H1 (cell line): ENCODE measurements at regions not wholly inside any gene's neighbourhood (a gene's known extent, or its start where the extent isn't known, plus 50 kb on each side); places are given as distances from the start of the nearest gene placed in this dataset.

Source experiments
- CTCF ChIA-PET: fragments of 300-600 bp; sonication (Branson Sonifier 250); formaldehyde crosslinking; loops from one replicate; lab custom pipeline; 2021; ENCODE audit not compliant: partially characterized antibody; lab: Charles Lee
- POLR2A ChIA-PET: fragments of 300-600 bp; sonication (Branson Sonifier 250); formaldehyde crosslinking; loops from one replicate; lab custom pipeline; 2021; ENCODE audit warnings: inconsistent platforms; ENCODE audit not compliant: partially characterized antibody; lab: Charles Lee
- DNase-seq, 2 experiments: peaks; one replicate each; pipeline versions ENCODE4 v3.0.0 to v3.0.0-alpha.2; 2010 to 2022; ENCODE audit warnings: low spot score in 2 of 2, low read depth in 1 of 2, mixed read lengths in 1 of 2
- FAIRE-seq: peaks from 2 replicates; lab custom pipeline; 2011; peaks lifted over from hg19 to GRCh38; lab: Jason Lieb, UNC
- H2AFZ ChIP-seq: 2 replicates; pipeline ENCODE4 v1.8.1; 2012; ENCODE audit warnings: low read length, inconsistent platforms
- H2AK5ac ChIP-seq: 2 replicates; pipeline ENCODE4 v1.6.1; 2013; ENCODE audit warnings: low read depth, low read length
- H2BK120ac ChIP-seq: replicated peaks from 2 replicates; pipeline ENCODE3; 2013; ENCODE audit warnings: low read depth, low read length, inconsistent platforms
- H2BK12ac ChIP-seq: 2 replicates; pipeline ENCODE4 v1.6.1; 2013; ENCODE audit warnings: low read depth, low read length
- H2BK15ac ChIP-seq: 2 replicates; pipeline ENCODE4 v1.6.1; 2013; ENCODE audit warnings: low read length
- H2BK20ac ChIP-seq: 2 replicates; pipeline ENCODE4 v1.6.1; 2013; ENCODE audit warnings: low read length
- H2BK5ac ChIP-seq: 2 replicates; pipeline ENCODE4 v1.6.1; 2013; ENCODE audit warnings: low read depth, low read length
- H3K14ac ChIP-seq: 2 replicates; pipeline ENCODE4 v1.6.1; 2013; ENCODE audit warnings: inconsistent platforms; ENCODE audit not compliant: insufficient read length
- H3K18ac ChIP-seq: 2 replicates; pipeline ENCODE4 v1.6.1; 2013; ENCODE audit warnings: low read length; ENCODE audit errors: extremely low read depth
- H3K23ac ChIP-seq: 2 replicates; pipeline ENCODE4 v1.6.1; 2013; ENCODE audit warnings: inconsistent platforms; ENCODE audit not compliant: insufficient read length
- H3K23me2 ChIP-seq: 2 replicates; pipeline ENCODE4 v1.6.1; 2013; ENCODE audit warnings: low read depth, low read length
- H3K27ac ChIP-seq: 2 replicates; pipeline ENCODE4 v1.6.1; 2011; ENCODE audit warnings: low read depth, low read length, inconsistent platforms
- H3K27me3 ChIP-seq, 4 experiments: replicated peaks in 1 of 4; 1 replicate in 1 of 4; 2 replicates in 3 of 4; pipeline versions ENCODE4 v1.6.1 to v1.8.1; 2011 to 2013; ENCODE audit warnings: low read length in 3 of 4, mild to moderate bottlenecking in 3 of 4, inconsistent platforms in 2 of 4, mixed read lengths in 2 of 4, moderate library complexity in 1 of 4; ENCODE audit not compliant: control insufficient read depth in 3 of 4, insufficient read depth in 3 of 4; ENCODE audit errors: extremely low read depth in 1 of 4
- H3K36me3 ChIP-seq, 4 experiments: 2 replicates each; pipeline versions ENCODE4 v1.6.1 to v1.8.1; 2011 to 2013; ENCODE audit warnings: mild to moderate bottlenecking in 4 of 4, low read length in 3 of 4, moderate library complexity in 2 of 4, control low read depth in 1 of 4, inconsistent platforms in 1 of 4; ENCODE audit not compliant: insufficient read depth in 4 of 4, control insufficient read depth in 2 of 4
- H3K4ac ChIP-seq: replicated peaks from 2 replicates; pipeline ENCODE3; 2013; ENCODE audit warnings: low read length, low read depth, mixed read lengths, inconsistent platforms; ENCODE audit not compliant: insufficient read length
- H3K4me1 ChIP-seq, 4 experiments: replicated peaks in 1 of 4; 1 replicate in 1 of 4; 2 replicates in 3 of 4; pipeline versions ENCODE4 v1.6.1 to v1.8.1; 2011 to 2013; ENCODE audit warnings: low read length in 3 of 4, inconsistent platforms in 2 of 4, mixed read lengths in 1 of 4; ENCODE audit not compliant: insufficient read depth in 4 of 4, control insufficient read depth in 3 of 4
- H3K4me2 ChIP-seq, 2 experiments: 2 replicates each; pipeline versions ENCODE4 v1.6.1 to v1.8.1; 2011 to 2013; ENCODE audit warnings: low read depth in 2 of 2, low read length in 2 of 2, control low read depth in 1 of 2, inconsistent platforms in 1 of 2, mild to moderate bottlenecking in 1 of 2; ENCODE audit not compliant: insufficient read depth in 1 of 2
- H3K4me3 ChIP-seq, 4 experiments: fragments of 200-600, 300-600 bp in 1 of 4; sonication (generic), shearing (Covaris generic), sonication (Bioruptor Twin) in 1 of 4; 2 replicates each; pipeline versions ENCODE4 v1.5.1 to v1.8.1; 2011 to 2016; ENCODE audit warnings: low read length in 4 of 4, low read depth in 3 of 4, control low read depth in 2 of 4, inconsistent platforms in 2 of 4, mild to moderate bottlenecking in 2 of 4, mixed read lengths in 1 of 4, moderate library complexity in 1 of 4; ENCODE audit not compliant: insufficient read depth in 2 of 4; ENCODE audit errors: extremely low read depth in 1 of 4
- H3K56ac ChIP-seq: replicated peaks from 2 replicates; pipeline ENCODE3; 2013; ENCODE audit warnings: low read depth, mild to moderate bottlenecking, mixed read lengths, low read length, inconsistent platforms; ENCODE audit not compliant: insufficient read length
- H3K79me1 ChIP-seq: 2 replicates; pipeline ENCODE4 v1.6.1; 2013; ENCODE audit warnings: low read depth, low read length, control low read depth
- H3K79me2 ChIP-seq, 2 experiments: 2 replicates each; pipeline versions ENCODE4 v1.6.1 to v1.8.1; 2012 to 2013; ENCODE audit warnings: low read length in 2 of 2, mild to moderate bottlenecking in 2 of 2, inconsistent platforms in 1 of 2; ENCODE audit not compliant: insufficient read depth in 2 of 2, control insufficient read depth in 1 of 2
- H3K9ac ChIP-seq, 4 experiments: replicated peaks in 1 of 4; 1 replicate in 1 of 4; 2 replicates in 3 of 4; pipeline versions ENCODE4 v1.6.1 to v1.8.1; 2011 to 2013; ENCODE audit warnings: low read depth in 3 of 4, low read length in 3 of 4, control low read depth in 2 of 4, mild to moderate bottlenecking in 2 of 4, moderate library complexity in 2 of 4, inconsistent platforms in 1 of 4; ENCODE audit errors: extremely low read depth in 1 of 4
- H3K9me3 ChIP-seq, 2 experiments: 2 replicates each; pipeline versions ENCODE4 v1.6.1 to v1.8.1; 2012 to 2013; ENCODE audit warnings: mild to moderate bottlenecking in 2 of 2, moderate library complexity in 2 of 2, control low read depth in 1 of 2, inconsistent platforms in 1 of 2, low read depth in 1 of 2, low read length in 1 of 2, mixed read lengths in 1 of 2; ENCODE audit not compliant: insufficient read depth in 2 of 2
- H4K20me1 ChIP-seq, 2 experiments: replicated peaks in 1 of 2; 2 replicates each; pipeline versions ENCODE3 to v1.8.1; 2011 to 2013; ENCODE audit warnings: inconsistent platforms in 2 of 2, low read length in 2 of 2, mild to moderate bottlenecking in 1 of 2; ENCODE audit not compliant: insufficient read depth in 2 of 2, control insufficient read depth in 1 of 2
- H4K5ac ChIP-seq: 2 replicates; pipeline ENCODE4 v1.6.1; 2013; ENCODE audit warnings: low read length, low read depth, mixed read lengths, inconsistent platforms; ENCODE audit not compliant: insufficient read length
- H4K8ac ChIP-seq: 2 replicates; pipeline ENCODE4 v1.8.0; 2013; ENCODE audit warnings: mild to moderate bottlenecking, moderate library complexity, low read length, inconsistent platforms; ENCODE audit not compliant: insufficient read depth; ENCODE audit errors: extremely low read depth
- H4K91ac ChIP-seq: replicated peaks from 2 replicates; pipeline ENCODE3; 2013; ENCODE audit warnings: low read length, mixed read lengths, inconsistent platforms; ENCODE audit not compliant: insufficient read length
- BRCA1 ChIP-seq: IDR thresholded peaks from 2 replicates; pipeline ENCODE4 v1.6.1; 2012; ENCODE audit warnings: low read depth, low read length, improper control_type of control experiment
- CBX8 ChIP-seq: fragments of 300-800, 300-1000 bp; sonication (generic); IDR thresholded peaks from 2 replicates; pipeline ENCODE4 v1.7.1; 2016; ENCODE audit warnings: low read depth, low read length, borderline replicate concordance
- CREB1 ChIP-seq: IDR thresholded peaks from 2 replicates; pipeline ENCODE4 v1.6.1; 2012; ENCODE audit warnings: inconsistent platforms
- CTBP2 ChIP-seq: IDR thresholded peaks from 2 replicates; pipeline ENCODE4 v1.7.0; 2011; ENCODE audit warnings: borderline replicate concordance, mild to moderate bottlenecking, moderate library complexity, mixed read lengths, low read length; ENCODE audit not compliant: insufficient read depth, insufficient read length
- SIRT6 ChIP-seq: IDR thresholded peaks from one replicate; pipeline ENCODE4 v1.7.1; 2012; ENCODE audit warnings: low read length, inconsistent platforms
- SP4 ChIP-seq: IDR thresholded peaks from 2 replicates; pipeline ENCODE4 v1.6.1; 2012; ENCODE audit warnings: low read length, inconsistent platforms
- SUZ12 ChIP-seq: fragments of 200-600 bp; sonication (generic); IDR thresholded peaks from 2 replicates; pipeline ENCODE4 v1.6.1; 2012; ENCODE audit warnings: mild to moderate bottlenecking, inconsistent platforms, low read length, moderate library complexity, mixed read lengths
- WGBS, 2 experiments: shearing (Covaris generic) in 1 of 2; methylation state at CpG; one replicate each; pipeline versions ENCODE4 v1.1.6 to v1.1.7; 2013 to 2015; ENCODE audit warnings: low lambda C conversion rate in 2 of 2, mixed read lengths in 2 of 2, inconsistent platforms in 1 of 2, low coverage in 1 of 2, missing lambda C conversion rate in 1 of 2; ENCODE audit not compliant: insufficient replicate concordance in 2 of 2, insufficient coverage in 1 of 2, insufficient read length in 1 of 2; ENCODE audit errors: extremely low coverage in 1 of 2, missing lambda C conversion rate in 1 of 2; 5-methylcytosine and 5-hydroxymethylcytosine counted together

DNA sequence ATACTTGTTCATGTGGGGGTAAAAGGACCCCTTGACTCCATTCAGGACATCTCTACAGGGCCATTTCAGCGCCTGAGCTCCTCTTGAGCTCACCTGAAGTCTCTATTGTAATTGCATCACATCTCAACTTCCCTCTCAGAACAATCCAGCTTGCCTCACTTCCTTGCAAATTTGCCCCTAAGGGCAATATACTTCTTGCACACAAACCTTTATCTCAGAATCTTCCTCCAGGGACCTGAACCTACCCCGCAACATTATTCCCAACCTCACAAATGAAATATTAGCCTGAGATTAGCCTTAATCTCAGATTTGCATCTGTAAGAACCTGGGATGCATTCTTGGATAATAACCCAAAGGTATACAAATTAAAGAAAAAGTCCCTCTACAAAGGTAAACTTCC, 159.2 kb downstream of the DRD1 start:
- no peaks in the 10 kb centered on the region for H3K9me3 ChIP-seq
- TF ChIP-seq CBX8 = no peak
- TF ChIP-seq BRCA1 = no peak
- no peak for TF ChIP-seq CTBP2
- no peak for TF ChIP-seq CREB1
- TF ChIP-seq SP4 = no peak
- TF ChIP-seq SUZ12 = no peak
- TF ChIP-seq SIRT6 = no peak

More for the DNA sequence above, 159.2 kb downstream of the DRD1 start:
- Histone ChIP-seq H2AFZ (no peak overlapping the region), H3K14ac (no peak overlapping the region), H3K4me3 (no peak overlapping the region), H4K20me1 (no peaks in the 10 kb centered on the region), H3K27ac (no peak overlapping the region), H4K5ac (no peak overlapping the region), H3K4ac (no peak overlapping the region), H3K79me2 (no peaks in the 10 kb centered on the region), H2BK120ac (no peak overlapping the region), H2BK5ac (no peak overlapping the region), H2BK20ac (no peak overlapping the region), H3K27me3 (no peaks in the 10 kb centered on the region), H3K36me3 (no peaks in the 10 kb centered on the region), H3K56ac (no peak overlapping the region), H2BK15ac (no peak overlapping the region), H3K23ac (no peak overlapping the region), H3K18ac (no peak overlapping the region), H3K9ac (no peak overlapping the region), H4K8ac (no peak overlapping the region), H3K4me1 (no peaks in the 10 kb centered on the region), H2BK12ac (no peak overlapping the region), H2AK5ac (no peak overlapping the region), H3K23me2 (no peaks in the 10 kb centered on the region), H3K79me1 (no peaks in the 10 kb centered on the region), H4K91ac (no peak overlapping the region), H3K4me2 (no peak overlapping the region)
- no peak for DNase-seq
- ChIA-PET CTCF (interaction anchor here (0.9 to 1.3 kb wide), 2 partner anchors 159 to 180 kb away, joined by 3 to 4 read pairs; partner anchors contain the start of gene DRD1), POLR2A (no interaction called here)
- 92% methylated on average over 2 of the region's 2 CpGs; no CpG with 5 or more reads in 1 of the 2 experiments for WGBS, 2 experiments
- FAIRE-seq = no peak
